ENCODE measurements at regions not wholly inside any gene's neighbourhood (a gene's known extent, or its start where the extent isn't known, plus 50 kb on each side); places are given as distances from the start of the nearest gene placed in this dataset.
A peak's percentile ranks its signal among the peaks of the same experiment; 100 is the strongest.

GRCh38 chr4:44871133-44871532, 144.8 kb upstream of the GNPDA2 start:
- no TSS peak for BruUV-seq (replicated peaks)
- H4K20me1 ChIP-seq (ENCODE audit: low read length): no peaks in the 10 kb centered on the region

DNA sequence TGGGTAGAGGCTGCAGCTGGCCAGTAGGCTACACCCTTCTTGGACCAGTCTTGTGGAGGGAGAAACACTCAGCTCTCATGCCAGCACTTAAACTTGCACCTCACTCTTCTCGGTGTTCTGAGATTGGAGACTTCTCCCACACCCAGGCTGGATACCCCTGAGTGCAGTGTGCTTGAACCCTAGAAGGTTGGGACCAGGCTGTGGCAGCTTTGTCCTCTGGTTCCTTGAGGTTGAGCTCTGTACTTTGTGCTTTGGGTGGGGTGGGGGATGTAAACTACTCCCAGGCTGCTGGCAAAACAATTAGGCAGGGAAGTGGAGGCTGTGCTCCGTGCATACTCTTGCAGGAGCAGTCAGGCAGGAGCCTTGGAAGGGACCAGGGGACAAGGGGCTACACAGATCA, 143.6 kb upstream of the GNPDA2 start:
- no peaks in the 10 kb centered on the region for H3K36me3 ChIP-seq (ENCODE audit: low read depth, low read length)
- no peak overlapping the region for H3K9ac ChIP-seq (ENCODE audit: low read length)
- H3K4me3 ChIP-seq (ENCODE audit: low read length): no peak overlapping the region
- no peak for TF ChIP-seq EZH2 (IDR thresholded peaks at IDR 0.05; ENCODE audit: low read length, unreplicated experiment)
- no peak for TF ChIP-seq EZH2phosphoT487 (IDR thresholded peaks at IDR 0.05; ENCODE audit: borderline replicate concordance, low read length)
- TF ChIP-seq CTCF (conservative IDR thresholded peaks at IDR 0.05; ENCODE audit: low read depth, low read length): no peak
- H3K9me2 ChIP-seq (replicated peaks; ENCODE audit: low read length): no peaks in the 10 kb centered on the region
- H3K9me3 ChIP-seq (ENCODE audit: low read length): no peaks in the 10 kb centered on the region
- H3K79me2 ChIP-seq (ENCODE audit: low read length): no peaks in the 10 kb centered on the region
- CTCF ChIA-PET: interaction anchor here (0.7 kb wide), 1 partner anchor 9 kb away, joined by 4 read pairs; no protein-coding TSS in a partner anchor
- H3F3A ChIP-seq (ENCODE audit: low read length, unreplicated experiment): no peaks in the 10 kb centered on the region
- H4K20me1 ChIP-seq (ENCODE audit: low read length): no peaks in the 10 kb centered on the region
- H2AFZ ChIP-seq (ENCODE audit: low read length): no peak overlapping the region
- ATAC-seq: no peak
- no peaks in the 10 kb centered on the region for H3K4me1 ChIP-seq (ENCODE audit: insufficient read depth, low read length)
- no peak for DNase-seq
- no peak overlapping the region for H3K4me2 ChIP-seq (ENCODE audit: low read length)
- intact Hi-C loops (cut with micrococcal nuclease): no loop called here
- no peak overlapping the region for H3K27ac ChIP-seq (ENCODE audit: low read length)
- no peaks in the 10 kb centered on the region for H3K27me3 ChIP-seq (ENCODE audit: low read length)
- POLR2A ChIA-PET (ENCODE audit: unreplicated experiment): no interaction called here
- BruUV-seq (replicated peaks): no TSS peak

More at GRCh38 chr4:44871133-44871532, 144.8 kb upstream of the GNPDA2 start:
- TF ChIP-seq EZH2 (IDR thresholded peaks at IDR 0.05; ENCODE audit: low read length, unreplicated experiment): no peak
- TF ChIP-seq EZH2phosphoT487 (IDR thresholded peaks at IDR 0.05; ENCODE audit: borderline replicate concordance, low read length): no peak
- TF ChIP-seq CTCF (conservative IDR thresholded peaks at IDR 0.05; ENCODE audit: low read depth, low read length): no peak
- no peak overlapping the region for H2AFZ ChIP-seq (ENCODE audit: low read length)
- intact Hi-C loops (cut with micrococcal nuclease): no loop called here
- no peak overlapping the region for H3K4me2 ChIP-seq (ENCODE audit: low read length)
- no peaks in the 10 kb centered on the region for H3K27me3 ChIP-seq (ENCODE audit: low read length)
- no peaks in the 10 kb centered on the region for H3K9me2 ChIP-seq (replicated peaks; ENCODE audit: low read length)
- ATAC-seq: no peak
- no peak overlapping the region for H3K9ac ChIP-seq (ENCODE audit: low read length)
- H3K79me2 ChIP-seq (ENCODE audit: low read length): no peaks in the 10 kb centered on the region
- no peaks in the 10 kb centered on the region for H3K36me3 ChIP-seq (ENCODE audit: low read depth, low read length)
- H3K4me1 ChIP-seq (ENCODE audit: insufficient read depth, low read length): no peaks in the 10 kb centered on the region
- CTCF ChIA-PET: no interaction called here
- DNase-seq: no peak
- no peak overlapping the region for H3K27ac ChIP-seq (ENCODE audit: low read length)
- H3K9me3 ChIP-seq (ENCODE audit: low read length): no peaks in the 10 kb centered on the region
- POLR2A ChIA-PET (ENCODE audit: unreplicated experiment): no interaction called here
- no peaks in the 10 kb centered on the region for H3F3A ChIP-seq (ENCODE audit: low read length, unreplicated experiment)
- H3K4me3 ChIP-seq (ENCODE audit: low read length): no peak overlapping the region

- H3K27me3 ChIP-seq (ENCODE audit: low read length): no peaks in the 10 kb centered on the region
- intact Hi-C loops (cut with micrococcal nuclease): no loop called here
- no peaks in the 10 kb centered on the region for H3K36me3 ChIP-seq (ENCODE audit: low read depth, low read length)
- H3K79me2 ChIP-seq (ENCODE audit: low read length): no peaks in the 10 kb centered on the region
- H3K4me3 ChIP-seq (ENCODE audit: low read length): no peak overlapping the region
- no TSS peak for BruUV-seq (replicated peaks)
- ChIA-PET CTCF (interaction anchor here (0.7 kb wide), 1 partner anchor 8 kb away, joined by 4 read pairs; no protein-coding TSS in a partner anchor), POLR2A (ENCODE audit: unreplicated experiment) (no interaction called here)
- H3K27ac ChIP-seq (ENCODE audit: low read length): no peak overlapping the region
- ATAC-seq: no peak
- no peaks in the 10 kb centered on the region for H4K20me1 ChIP-seq (ENCODE audit: low read length)
- no peaks in the 10 kb centered on the region for H3F3A ChIP-seq (ENCODE audit: low read length, unreplicated experiment)
- no peak overlapping the region for H3K9ac ChIP-seq (ENCODE audit: low read length)
- DNase-seq: peak; percentile 9
- H3K9me3 ChIP-seq (ENCODE audit: low read length): no peaks in the 10 kb centered on the region
- no peaks in the 10 kb centered on the region for H3K4me1 ChIP-seq (ENCODE audit: insufficient read depth, low read length)
- H3K9me2 ChIP-seq (replicated peaks; ENCODE audit: low read length): no peaks in the 10 kb centered on the region
- H3K4me2 ChIP-seq (ENCODE audit: low read length): no peak overlapping the region
- H2AFZ ChIP-seq (ENCODE audit: low read length): no peak overlapping the region
- TF ChIP-seq EZH2 (IDR thresholded peaks at IDR 0.05; ENCODE audit: low read length, unreplicated experiment): no peak
- 0 out of 2 replicates have a peak, but pooled peaks have one; percentile 26 for TF ChIP-seq CTCF (conservative IDR thresholded peaks at IDR 0.05; ENCODE audit: low read depth, low read length)
Observed at GRCh38 chr4:44869222-44869882, 143.0 kb upstream of the GNPDA2 start.
